SJCRH30 (cell line): ENCODE measurements at regions not wholly inside any gene's neighbourhood (a gene's known extent, or its start where the extent isn't known, plus 50 kb on each side); places are given as distances from the start of the nearest gene placed in this dataset.

Source experiments
- DNase-seq, 2 experiments: peaks; one replicate each; pipeline ENCODE4 v3.0.0-alpha.2; 2015 to 2020
- H3K27ac ChIP-seq: fragments of 250-450 bp; sonication (Bioruptor Pico); 2 replicates; pipeline ENCODE4 v1.5.1; 2020; ENCODE audit warnings: mild to moderate bottlenecking, moderate library complexity
- H3K27me3 ChIP-seq: fragments of 250-450 bp; sonication (Bioruptor Pico); 2 replicates; pipeline ENCODE4 v1.5.1; 2020; ENCODE audit warnings: mild to moderate bottlenecking, moderate library complexity
- H3K36me3 ChIP-seq: fragments of 250-450 bp; sonication (Bioruptor Pico); 2 replicates; pipeline ENCODE4 v1.5.1; 2020; ENCODE audit warnings: mild to moderate bottlenecking, moderate library complexity
- H3K4me1 ChIP-seq: fragments of 250-450 bp; sonication (Bioruptor Pico); 2 replicates; pipeline ENCODE4 v1.5.1; 2020; ENCODE audit warnings: mild to moderate bottlenecking, moderate library complexity
- H3K4me3 ChIP-seq: fragments of 250-450 bp; sonication (Bioruptor Pico); 2 replicates; pipeline ENCODE4 v1.5.1; 2020; ENCODE audit warnings: mild to moderate bottlenecking, moderate library complexity
- H3K9me3 ChIP-seq: fragments of 250-450 bp; sonication (Bioruptor Pico); replicated peaks from 2 replicates; pipeline ENCODE4 v1.5.1; 2020; ENCODE audit warnings: mild to moderate bottlenecking, moderate library complexity

DNA sequence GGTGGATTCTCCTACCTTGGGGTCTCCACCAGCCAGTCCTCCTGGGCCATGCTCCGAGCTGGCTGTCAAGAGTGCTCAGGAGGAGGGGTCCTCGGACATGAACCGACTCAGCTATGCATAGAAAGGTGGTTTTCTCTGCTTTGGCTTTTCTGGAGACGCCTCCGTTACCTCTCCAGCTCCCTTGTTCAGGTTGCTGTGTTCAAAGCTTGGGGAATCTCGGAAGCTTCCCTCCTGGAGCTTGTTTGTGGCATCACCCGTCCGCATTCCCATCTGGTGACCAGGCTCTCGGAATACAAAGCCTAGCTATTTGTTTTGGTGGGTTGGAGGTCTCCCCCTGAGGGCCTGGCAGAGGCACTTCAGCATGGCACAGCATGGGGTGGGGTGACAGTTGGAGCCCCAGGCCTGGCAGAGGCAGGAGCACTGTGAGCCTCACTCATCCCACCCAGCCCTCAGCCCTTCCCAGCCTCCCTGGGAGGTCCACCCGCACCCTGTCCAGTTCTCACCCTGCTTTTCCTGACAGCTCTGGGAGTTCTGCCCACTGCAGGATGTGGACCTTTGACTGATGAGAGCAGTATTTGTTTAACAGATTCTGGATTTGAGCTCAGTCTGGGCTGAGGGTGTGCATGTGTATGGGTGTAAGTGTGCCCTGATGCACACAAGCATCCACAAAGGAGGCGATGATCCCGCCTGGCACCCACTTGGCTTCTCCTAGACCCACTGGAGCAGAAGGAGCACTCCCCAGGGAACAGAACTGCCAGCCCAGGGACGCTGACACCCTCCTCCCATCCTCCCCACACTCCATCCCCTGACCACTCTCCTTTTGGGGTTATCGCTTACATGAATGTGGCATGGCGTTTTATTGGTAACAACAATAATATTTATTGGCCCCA is 107.3 kb upstream of the HS6ST1 start:
- Histone ChIP-seq H3K27me3 (no peaks in the 10 kb centered on the region), H3K4me1 (no peaks in the 10 kb centered on the region), H3K36me3 (no peaks in the 10 kb centered on the region), H3K27ac (no peak overlapping the region), H3K4me3 (no peak overlapping the region), H3K9me3 (no peaks in the 10 kb centered on the region)
- no peak for DNase-seq

DNA sequence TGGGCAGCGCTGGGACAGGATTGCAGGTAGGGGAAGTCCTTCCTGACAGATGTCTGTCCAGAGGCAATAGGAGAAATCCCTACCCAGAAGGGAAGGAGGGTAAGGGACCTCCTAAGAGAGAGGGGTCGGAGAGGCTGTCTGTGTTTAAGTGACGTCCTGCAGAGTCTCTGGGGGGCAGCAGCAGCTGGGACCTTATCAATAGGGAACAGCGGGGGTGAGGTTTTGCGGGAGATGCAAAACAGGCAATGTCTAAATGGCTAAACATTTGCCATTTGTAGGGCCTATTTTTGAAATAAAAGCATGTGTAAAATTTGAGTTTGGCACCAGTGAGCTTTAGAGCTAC is 108.7 kb upstream of the HS6ST1 start:
- Histone ChIP-seq H3K27me3 (no peaks in the 10 kb centered on the region), H3K4me1 (no peaks in the 10 kb centered on the region)
- DNase-seq: no peak

DNA sequence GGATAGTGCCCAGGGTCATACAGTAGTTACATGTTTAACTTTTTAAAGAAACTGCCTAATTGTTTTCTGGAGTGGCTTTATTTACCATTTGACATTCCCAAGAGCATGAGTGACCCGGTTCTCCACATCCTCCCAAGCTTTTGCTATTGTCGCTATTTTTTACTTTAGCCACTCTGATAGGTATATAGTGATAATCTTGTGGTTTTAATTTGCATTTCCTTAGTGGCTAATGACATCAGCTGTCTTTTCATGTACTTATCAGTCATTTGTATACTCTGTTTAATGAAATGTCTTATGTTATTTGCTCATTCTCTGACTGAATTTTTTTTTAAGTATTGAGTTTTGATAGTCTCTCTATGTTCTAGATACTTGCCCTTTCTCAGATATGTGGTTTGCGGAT is 109.7 kb upstream of the HS6ST1 start:
- Histone ChIP-seq H3K36me3 (no peaks in the 10 kb centered on the region), H3K4me3 (no peak overlapping the region), H3K27me3 (no peaks in the 10 kb centered on the region), H3K27ac (no peak overlapping the region), H3K9me3 (no peaks in the 10 kb centered on the region), H3K4me1 (no peaks in the 10 kb centered on the region)
- no peak for DNase-seq

More for the DNA sequence above, 108.7 kb upstream of the HS6ST1 start:
- Histone ChIP-seq H3K4me3 (no peak overlapping the region), H3K36me3 (no peaks in the 10 kb centered on the region), H3K27ac (no peak overlapping the region), H3K9me3 (no peaks in the 10 kb centered on the region)

DNA sequence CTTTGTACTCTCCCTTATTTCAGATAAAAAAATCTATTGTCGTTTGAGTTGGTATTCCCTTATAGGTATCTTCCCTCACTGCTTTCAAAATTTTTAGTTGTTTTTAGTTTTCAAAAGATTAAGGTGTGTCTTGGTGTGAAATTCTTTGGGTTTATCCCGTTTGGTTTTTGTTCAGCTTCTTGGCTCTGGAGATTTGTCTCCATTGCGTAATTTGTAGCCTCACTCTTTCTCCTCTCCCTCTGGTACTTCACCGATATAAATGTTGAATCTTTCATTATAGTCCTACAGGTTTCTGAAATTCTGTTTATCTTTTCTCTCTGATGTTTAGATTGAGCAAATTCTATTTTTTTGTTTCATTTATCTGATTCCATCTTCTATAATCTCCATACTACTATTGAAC is 113.8 kb upstream of the HS6ST1 start:
- H3K27ac ChIP-seq: no peak overlapping the region
- H3K4me3 ChIP-seq: no peak overlapping the region
- DNase-seq: no peak
- peaks cover 4% of the 10 kb centered on the region; the same call in 1 of the 2 replicates for H3K4me1 ChIP-seq
- H3K36me3 ChIP-seq: no peaks in the 10 kb centered on the region
- H3K9me3 ChIP-seq: no peaks in the 10 kb centered on the region
- no peaks in the 10 kb centered on the region for H3K27me3 ChIP-seq

DNA sequence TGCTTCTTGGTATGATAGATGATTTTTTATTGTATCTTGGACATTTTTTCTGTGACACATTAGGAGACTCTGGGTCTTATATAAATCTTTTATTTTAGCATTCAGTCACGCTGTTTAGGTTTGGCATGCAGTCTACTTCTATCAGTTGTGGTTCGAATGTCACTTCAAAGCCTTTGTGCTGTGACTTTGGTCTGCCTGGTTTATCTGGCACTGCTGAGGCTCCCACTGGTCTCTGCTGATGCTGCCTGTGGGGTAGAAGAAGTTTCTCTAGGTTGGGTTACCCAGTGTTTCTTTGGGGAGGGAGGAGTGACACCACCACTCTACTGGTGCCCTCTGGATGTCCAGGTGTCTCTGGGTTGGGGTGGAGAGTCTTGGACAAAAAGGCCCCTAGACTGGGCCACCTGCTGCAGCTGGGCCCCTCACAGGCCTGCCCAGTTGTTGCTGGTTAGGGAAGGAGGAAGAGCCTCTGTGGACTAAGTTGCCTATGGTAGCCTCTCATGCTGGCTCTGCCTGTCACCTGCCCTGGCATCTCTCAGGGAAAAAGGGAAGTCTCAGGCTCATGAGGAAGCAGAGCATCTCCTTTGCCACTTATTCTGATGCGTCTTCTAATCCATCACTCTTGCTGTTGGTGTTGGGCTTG is 115.4 kb upstream of the HS6ST1 start:
- Histone ChIP-seq H3K4me1 (peaks cover 4% of the 10 kb centered on the region; the same call in 1 of the 2 replicates), H3K27ac (no peak overlapping the region), H3K9me3 (no peaks in the 10 kb centered on the region), H3K4me3 (no peak overlapping the region), H3K27me3 (no peaks in the 10 kb centered on the region), H3K36me3 (no peaks in the 10 kb centered on the region)
- no peak for DNase-seq

DNA sequence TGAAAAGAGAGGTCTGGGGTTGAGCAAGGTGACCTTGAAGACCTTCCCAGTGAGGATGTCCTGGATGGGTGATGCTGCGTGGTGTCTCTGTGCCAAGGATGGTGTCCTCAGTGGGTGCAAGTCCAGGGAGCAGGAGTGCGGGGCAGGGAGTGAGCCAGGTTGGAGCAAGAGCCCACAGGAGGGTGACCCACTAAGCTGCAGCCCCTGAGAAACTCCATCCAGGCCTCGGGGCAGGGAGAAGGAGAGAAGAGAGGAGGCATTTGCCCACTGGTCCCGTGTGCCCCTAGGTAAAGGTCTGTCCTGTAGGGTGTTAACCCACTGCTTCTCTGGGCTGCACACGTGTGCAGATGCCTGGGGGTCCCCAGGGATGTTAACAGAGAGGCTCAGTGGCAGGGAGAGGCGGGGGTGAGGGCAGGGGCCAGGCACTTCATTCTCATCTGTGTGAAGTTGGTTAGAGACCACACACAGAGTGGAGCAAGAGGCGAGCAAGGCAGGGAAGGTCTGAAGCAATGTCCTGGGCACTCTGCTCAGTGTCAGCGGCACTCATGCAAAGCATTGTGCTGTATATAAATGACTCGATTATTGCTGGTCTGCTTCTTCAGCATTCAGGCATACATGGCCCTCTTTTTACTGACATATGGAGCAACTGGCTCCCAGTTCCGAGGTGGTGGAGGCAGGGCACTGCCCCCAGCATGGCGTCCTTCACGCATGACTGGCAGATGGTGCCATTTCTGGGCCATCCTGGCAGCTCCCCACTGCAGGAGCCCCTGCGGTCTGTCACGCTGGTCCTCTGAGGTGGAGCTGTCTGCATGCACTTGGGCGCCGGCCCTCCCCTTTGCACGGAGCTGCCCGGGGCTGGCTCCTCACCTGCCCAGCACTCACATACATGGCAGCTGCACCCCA is 117.2 kb upstream of the HS6ST1 start:
- Histone ChIP-seq H3K9me3 (no peaks in the 10 kb centered on the region), H3K27me3 (no peaks in the 10 kb centered on the region), H3K27ac (no peak overlapping the region), H3K4me1 (peaks cover 4% of the 10 kb centered on the region; the same call in 1 of the 2 replicates), H3K36me3 (no peaks in the 10 kb centered on the region), H3K4me3 (no peak overlapping the region)
- peak; percentile 54 to 56 for DNase-seq

DNA sequence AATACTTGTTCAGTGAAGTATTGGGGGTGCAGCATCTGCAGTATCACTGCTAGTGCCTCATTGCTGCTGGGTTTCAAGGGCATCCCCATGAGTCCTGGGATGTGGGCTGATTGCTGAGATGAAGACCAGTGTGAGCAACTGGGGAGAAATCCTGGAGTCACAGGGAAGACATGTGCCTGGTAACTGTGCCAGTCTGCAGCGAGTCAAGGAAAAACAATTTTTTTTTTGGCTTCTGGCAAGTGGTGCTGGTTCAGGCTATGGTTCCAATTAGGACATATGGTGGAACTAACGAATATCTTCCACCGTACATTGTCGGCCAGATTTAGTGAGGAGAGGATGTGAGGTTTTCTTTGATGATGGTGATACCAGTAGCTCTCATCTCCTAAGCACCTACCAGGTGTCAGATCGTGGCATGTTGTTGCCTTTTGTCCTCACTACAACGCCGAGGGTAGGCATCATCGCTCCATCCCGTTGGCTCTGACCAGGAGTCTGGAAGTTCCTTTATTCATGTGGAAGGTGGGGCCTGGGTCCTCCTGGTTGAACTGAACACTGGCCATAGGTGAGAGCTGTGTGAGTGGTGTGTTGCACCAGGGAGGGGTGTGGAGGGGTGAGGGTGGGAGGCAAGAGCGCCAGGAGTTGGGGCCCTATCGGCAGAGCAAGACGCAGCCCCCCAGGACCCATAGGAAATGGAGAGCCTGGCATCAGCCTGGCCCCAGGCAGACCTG is 118.0 kb upstream of the HS6ST1 start:
- DNase-seq: no peak
- H3K9me3 ChIP-seq: no peaks in the 10 kb centered on the region
- no peaks in the 10 kb centered on the region for H3K36me3 ChIP-seq
- H3K27ac ChIP-seq: no peak overlapping the region
- H3K4me1 ChIP-seq: peaks cover 4% of the 10 kb centered on the region; the same call in 1 of the 2 replicates
- no peaks in the 10 kb centered on the region for H3K27me3 ChIP-seq
- no peak overlapping the region for H3K4me3 ChIP-seq

DNA sequence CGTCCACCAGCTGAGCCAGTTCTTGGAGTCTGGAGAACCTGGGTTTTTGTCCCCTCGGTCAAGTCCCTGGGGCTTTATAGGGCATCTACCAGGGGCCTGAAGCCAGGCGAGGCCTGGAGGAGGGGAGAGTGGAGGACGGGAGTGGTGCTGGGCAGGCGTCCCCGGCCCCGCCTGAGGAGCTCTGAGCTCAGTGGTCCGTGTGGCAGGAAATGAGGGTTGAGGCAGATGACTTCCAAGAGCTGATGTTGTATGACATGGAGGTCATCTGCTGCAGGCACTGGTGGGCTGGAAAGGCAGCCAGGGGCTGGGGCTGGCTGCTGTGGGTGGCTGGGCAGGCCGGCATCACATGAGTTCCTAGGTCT is 118.5 kb upstream of the HS6ST1 start:
- Histone ChIP-seq H3K4me3 (no peak overlapping the region), H3K4me1 (peaks cover 4% of the 10 kb centered on the region; the same call in 1 of the 2 replicates), H3K36me3 (no peaks in the 10 kb centered on the region), H3K9me3 (no peaks in the 10 kb centered on the region), H3K27me3 (no peaks in the 10 kb centered on the region), H3K27ac (no peak overlapping the region)
- no peak for DNase-seq

DNA sequence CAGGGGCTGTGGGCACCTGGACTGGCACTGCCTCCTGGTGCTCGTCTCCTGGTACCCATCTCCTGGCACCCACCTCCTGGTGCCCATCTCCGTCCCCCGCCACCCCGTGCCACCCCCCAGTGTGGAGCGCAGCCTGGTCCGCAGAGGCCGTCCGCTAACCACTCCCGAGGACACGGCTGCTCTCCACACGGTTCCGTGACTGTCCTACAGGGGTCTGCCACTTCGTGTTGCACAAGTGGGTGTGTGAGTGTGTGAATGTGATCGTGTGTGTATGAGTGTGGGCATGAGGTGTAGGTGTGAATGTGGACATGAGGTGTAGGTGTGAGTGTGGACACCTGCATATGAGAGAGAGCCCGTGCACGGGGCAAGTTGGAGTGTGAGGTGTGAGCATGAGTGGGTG is 119.4 kb upstream of the HS6ST1 start:
- no peak for DNase-seq
- H3K4me1 ChIP-seq: peaks cover 4% of the 10 kb centered on the region; the same call in 1 of the 2 replicates
- H3K4me3 ChIP-seq: no peak overlapping the region
- H3K36me3 ChIP-seq: no peaks in the 10 kb centered on the region
- H3K9me3 ChIP-seq: no peaks in the 10 kb centered on the region
- no peaks in the 10 kb centered on the region for H3K27me3 ChIP-seq
- no peak overlapping the region for H3K27ac ChIP-seq

DNA sequence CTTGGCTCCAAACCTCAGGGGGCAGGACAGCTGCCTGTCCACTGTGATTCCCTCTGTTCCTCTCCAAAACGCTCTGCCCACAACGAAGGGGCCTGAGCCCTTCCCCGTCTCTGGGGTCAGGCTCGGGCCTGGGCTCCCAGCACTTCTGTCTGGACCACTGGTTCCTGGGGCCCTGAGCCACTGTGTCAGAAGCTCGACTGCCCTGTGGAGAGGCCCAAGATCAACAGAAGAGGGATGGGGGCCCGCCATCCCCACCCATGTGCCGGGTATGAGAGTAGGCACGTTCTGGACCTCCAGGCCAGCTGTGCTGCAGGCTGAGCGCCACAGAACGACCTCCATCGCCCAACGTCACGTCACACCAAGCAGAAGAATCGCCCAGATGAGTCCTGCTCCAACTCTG is 119.9 kb upstream of the HS6ST1 start:
- peaks cover 4% of the 10 kb centered on the region; the same call in 1 of the 2 replicates for H3K4me1 ChIP-seq
- no peaks in the 10 kb centered on the region for H3K9me3 ChIP-seq
- H3K36me3 ChIP-seq: no peaks in the 10 kb centered on the region
- no peak for DNase-seq
- no peak overlapping the region for H3K27ac ChIP-seq
- H3K27me3 ChIP-seq: no peaks in the 10 kb centered on the region
- no peak overlapping the region for H3K4me3 ChIP-seq

DNA sequence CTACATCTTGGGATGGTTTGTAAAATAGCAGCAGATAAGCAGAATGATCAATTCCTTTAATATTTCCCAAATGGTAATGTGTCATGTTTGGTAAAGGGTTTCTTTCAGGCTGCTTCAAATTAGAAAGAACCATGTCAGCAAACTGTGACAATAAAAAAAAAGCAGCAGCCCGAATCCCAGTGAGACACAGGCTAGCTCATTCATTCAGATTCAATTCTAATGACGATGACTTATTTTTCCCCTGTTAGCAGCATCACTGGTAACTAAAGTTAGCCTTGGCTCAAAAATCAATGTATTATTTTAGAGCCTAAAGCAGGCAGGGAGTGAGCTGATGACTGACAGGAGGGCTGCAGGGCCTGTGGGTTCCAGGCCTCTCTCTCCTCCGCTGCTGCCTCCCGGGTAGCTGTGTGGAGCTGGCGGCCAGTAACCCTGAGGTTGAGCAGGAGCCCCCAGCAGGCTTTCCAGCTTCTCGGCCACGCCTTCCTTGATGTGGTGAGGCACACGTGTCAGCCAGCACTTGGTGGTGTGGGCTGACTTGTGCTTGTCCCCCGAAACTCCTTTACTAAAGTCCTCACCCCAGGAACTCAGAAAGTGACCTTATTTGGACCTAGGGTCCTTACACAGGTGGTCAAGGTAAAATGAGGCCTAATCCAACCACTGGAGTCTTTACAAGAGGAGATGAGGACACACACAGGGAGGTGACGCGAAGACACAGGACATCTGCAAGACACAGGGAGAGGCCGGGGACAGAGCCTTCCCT is 120.5 kb upstream of the HS6ST1 start:
- Histone ChIP-seq H3K27ac (no peak overlapping the region), H3K36me3 (no peaks in the 10 kb centered on the region), H3K4me3 (no peak overlapping the region), H3K9me3 (no peaks in the 10 kb centered on the region), H3K4me1 (peaks cover 4% of the 10 kb centered on the region; the same call in 1 of the 2 replicates), H3K27me3 (no peaks in the 10 kb centered on the region)
- DNase-seq: no peak

DNA sequence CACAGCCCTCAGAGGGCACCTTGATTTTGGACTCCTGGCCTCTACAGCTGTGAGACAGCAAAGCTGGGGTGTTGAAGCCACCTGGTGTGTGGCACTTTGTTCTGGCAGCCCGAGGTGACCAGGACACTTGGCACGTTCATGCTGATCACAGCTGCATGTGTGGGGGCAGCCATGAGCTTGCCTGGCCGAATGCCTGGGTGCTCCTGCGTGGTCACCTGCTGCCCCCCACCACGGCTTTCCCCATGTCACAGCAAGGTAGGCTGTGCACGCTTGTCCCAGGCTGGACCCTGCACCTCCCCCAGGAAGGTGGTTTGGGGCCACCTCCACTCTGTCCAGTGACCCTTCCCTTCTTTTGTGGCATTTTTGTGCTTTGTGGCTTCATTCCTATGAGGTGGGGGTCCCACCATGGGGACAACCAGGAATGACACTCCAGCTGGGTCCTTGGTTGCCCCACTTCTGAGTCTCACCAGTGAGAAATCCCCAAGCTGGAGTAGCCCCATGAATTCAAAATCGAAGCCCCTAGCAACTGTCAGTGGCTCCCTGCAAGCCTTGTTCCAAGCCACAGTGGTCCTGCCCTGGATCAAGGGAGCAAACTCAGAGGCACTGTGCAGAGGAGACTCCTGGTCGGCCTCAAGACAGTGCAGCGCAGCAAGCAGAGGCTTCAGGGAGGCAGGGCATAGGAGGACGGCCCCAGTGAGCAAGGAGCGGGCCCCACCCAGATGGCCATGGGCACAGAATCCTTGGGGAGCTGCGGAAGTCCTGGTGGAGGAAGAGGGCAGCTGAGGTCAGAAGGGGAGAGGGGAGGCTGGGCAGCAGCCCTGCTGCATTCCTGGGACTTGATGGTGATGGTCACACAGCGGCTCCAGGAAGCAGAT is 121.4 kb upstream of the HS6ST1 start:
- DNase-seq: no peak
- H3K27me3 ChIP-seq: no peaks in the 10 kb centered on the region
- H3K27ac ChIP-seq: no peak overlapping the region
- no peak overlapping the region for H3K4me3 ChIP-seq
- H3K4me1 ChIP-seq: peaks cover 4% of the 10 kb centered on the region; the same call in 1 of the 2 replicates
- no peaks in the 10 kb centered on the region for H3K9me3 ChIP-seq
- no peaks in the 10 kb centered on the region for H3K36me3 ChIP-seq
